Vagina (tissue), 2 donors: ENCODE measurements at regions not wholly inside any gene's neighbourhood (a gene's known extent, or its start where the extent isn't known, plus 50 kb on each side); places are given as distances from the start of the nearest gene placed in this dataset.

Source experiments
- DNase-seq, 2 donors: peaks; one replicate each; pipeline ENCODE4 v3.0.0-alpha.2; 2017; ENCODE audit errors: extremely low spot score in 2 of 2
- H3K27ac ChIP-seq: fragments of 200-600 bp; sonication (generic); one replicate; pipeline ENCODE4 v1.5.1; 2019
- H3K27me3 ChIP-seq: fragments of 200-600 bp; sonication (generic); one replicate; pipeline ENCODE4 v1.5.1; 2019
- H3K36me3 ChIP-seq, 2 donors: fragments of 200-600 bp; sonication (generic); one replicate each; pipeline ENCODE4 v1.5.1; 2017 to 2019
- H3K4me1 ChIP-seq: fragments of 200-600 bp; sonication (generic); one replicate; pipeline ENCODE4 v1.5.1; 2019
- H3K4me3 ChIP-seq, 2 donors: fragments of 200-600 bp; sonication (generic); 1 replicate in 1 of 2; 2 replicates in 1 of 2; pipeline ENCODE4 v1.5.1; 2016 to 2019
- H3K9me3 ChIP-seq: fragments of 200-600 bp; sonication (generic); one replicate; pipeline ENCODE4 v1.5.1; 2019
- CTCF ChIP-seq, 3 experiments: fragments of 450-650 bp in 2 of 3; fragments of 200-600 bp in 1 of 3; sonication (generic) in 1 of 3; IDR thresholded peaks; one replicate each; pipeline ENCODE4 v1.5.1; 2017 to 2019; ENCODE audit warnings: antibody characterized with exemption in 3 of 3, mild to moderate bottlenecking in 2 of 3, moderate library complexity in 2 of 3
- POLR2A ChIP-seq, 2 donors: fragments of 450-650 bp; IDR thresholded peaks; one replicate each; pipeline ENCODE4 v1.6.1; 2017; ENCODE audit warnings: antibody characterized with exemption in 2 of 2, mild to moderate bottlenecking in 2 of 2, moderate library complexity in 2 of 2
- POLR2AphosphoS5 ChIP-seq, 2 donors: sonication (generic); formaldehyde crosslinking; IDR thresholded peaks; one replicate each; pipeline ENCODE4 v1.9.0; 2017; ENCODE audit warnings: antibody characterized with exemption in 2 of 2, mild to moderate bottlenecking in 2 of 2, low read depth in 1 of 2; ENCODE audit not compliant: insufficient read depth in 1 of 2
- intact Hi-C: fragments of 100-400 bp; cut with DNase I; formaldehyde crosslinking; loops from one replicate; pipeline ENCODE4 v1.15.1; 2023

DNA sequence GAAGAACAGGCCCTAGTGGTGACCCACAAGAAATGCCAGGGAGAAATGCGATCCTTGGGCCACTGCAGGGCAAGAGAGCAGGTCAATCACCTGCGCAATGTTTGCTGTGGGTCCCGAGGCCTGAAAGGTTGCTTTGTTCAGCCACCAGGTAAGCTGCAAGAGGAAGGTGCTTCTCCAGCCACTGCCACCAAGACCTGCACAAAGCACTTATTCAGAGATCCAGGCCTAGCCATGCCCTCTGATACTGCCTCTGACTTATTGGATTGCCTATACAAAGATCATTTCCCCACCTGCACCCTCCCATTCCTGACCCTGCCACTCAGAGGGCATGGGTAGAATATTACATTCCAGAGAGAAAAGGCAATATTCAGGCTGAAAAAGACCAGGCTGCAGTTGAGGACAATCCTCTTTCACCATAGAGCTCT lies 349.4 kb upstream of the NFIA start:
- Histone ChIP-seq H3K27ac (no peak overlapping the region), H3K4me1 (no peaks in the 10 kb centered on the region), H3K36me3 (no peaks in the 10 kb centered on the region), H3K4me3 (no peak overlapping the region), H3K9me3 (no peaks in the 10 kb centered on the region), H3K27me3 (no peaks in the 10 kb centered on the region)
- intact Hi-C loops, result no loop called here
- no peak for DNase-seq
- TF ChIP-seq POLR2A (IDR thresholded peaks at IDR 0.05) (no peak), POLR2AphosphoS5 (IDR thresholded peaks at IDR 0.05; ENCODE audit: insufficient read depth in 1 of 2, low read depth in 1 of 2) (no peak), CTCF (IDR thresholded peaks at IDR 0.05) (no peak)

GRCh38 chr1:60731321-60731720 lies 351.0 kb upstream of the NFIA start:
- no peak overlapping the region for H3K4me3 ChIP-seq
- no peaks in the 10 kb centered on the region for H3K4me1 ChIP-seq
- H3K36me3 ChIP-seq, result no peaks in the 10 kb centered on the region
- no peak overlapping the region for H3K27ac ChIP-seq
- intact Hi-C loops, result no loop called here
- TF ChIP-seq POLR2AphosphoS5 (IDR thresholded peaks at IDR 0.05; ENCODE audit: insufficient read depth in 1 of 2, low read depth in 1 of 2), result no peak
- no peak for TF ChIP-seq POLR2A (IDR thresholded peaks at IDR 0.05)
- TF ChIP-seq CTCF (IDR thresholded peaks at IDR 0.05), result no peak
- H3K9me3 ChIP-seq, result no peaks in the 10 kb centered on the region
- no peaks in the 10 kb centered on the region for H3K27me3 ChIP-seq
- no peak for DNase-seq

DNA sequence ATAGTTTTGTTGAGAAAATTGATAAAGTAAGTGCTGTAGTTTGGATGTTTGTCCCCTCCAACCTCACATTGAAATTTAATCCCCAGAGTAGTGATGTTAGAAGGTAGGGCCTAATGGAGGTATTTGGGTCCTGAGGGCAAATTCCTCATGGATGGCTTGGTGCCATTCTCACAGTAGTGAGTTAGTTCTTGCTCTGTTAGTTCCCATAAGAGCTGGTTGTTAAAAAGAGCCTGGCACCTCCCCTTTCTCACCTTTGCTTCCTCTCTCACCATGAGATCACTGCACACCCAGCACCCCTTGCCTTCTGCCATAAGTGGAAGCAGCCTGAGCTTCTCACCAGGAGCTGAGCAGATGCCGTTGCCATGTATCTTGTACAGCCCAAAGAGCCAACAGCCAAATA lies 354.8 kb upstream of the NFIA start:
- DNase-seq, result no peak
- H3K27me3 ChIP-seq, result no peaks in the 10 kb centered on the region

GRCh38 chr1:60716472-60716871 lies 365.9 kb upstream of the NFIA start:
- no peaks in the 10 kb centered on the region for H3K27me3 ChIP-seq
- H3K9me3 ChIP-seq, result no peaks in the 10 kb centered on the region
- TF ChIP-seq POLR2AphosphoS5 (IDR thresholded peaks at IDR 0.05; ENCODE audit: insufficient read depth in 1 of 2, low read depth in 1 of 2) (no peak), CTCF (IDR thresholded peaks at IDR 0.05) (no peak), POLR2A (IDR thresholded peaks at IDR 0.05) (no peak)
- no peak for DNase-seq
- no peaks in the 10 kb centered on the region for H3K4me1 ChIP-seq
- H3K4me3 ChIP-seq, result no peak overlapping the region
- no peak overlapping the region for H3K27ac ChIP-seq
- H3K36me3 ChIP-seq, result no peaks in the 10 kb centered on the region
- intact Hi-C loops, result no loop called here

More for the DNA sequence above, 354.8 kb upstream of the NFIA start:
- TF ChIP-seq POLR2AphosphoS5 (IDR thresholded peaks at IDR 0.05; ENCODE audit: insufficient read depth in 1 of 2, low read depth in 1 of 2) (no peak), CTCF (IDR thresholded peaks at IDR 0.05) (no peak), POLR2A (IDR thresholded peaks at IDR 0.05) (no peak)
- Histone ChIP-seq H3K4me3 (no peak overlapping the region), H3K9me3 (no peaks in the 10 kb centered on the region), H3K36me3 (no peaks in the 10 kb centered on the region), H3K4me1 (no peaks in the 10 kb centered on the region), H3K27ac (no peak overlapping the region)
- intact Hi-C loops, result no loop called here

DNA sequence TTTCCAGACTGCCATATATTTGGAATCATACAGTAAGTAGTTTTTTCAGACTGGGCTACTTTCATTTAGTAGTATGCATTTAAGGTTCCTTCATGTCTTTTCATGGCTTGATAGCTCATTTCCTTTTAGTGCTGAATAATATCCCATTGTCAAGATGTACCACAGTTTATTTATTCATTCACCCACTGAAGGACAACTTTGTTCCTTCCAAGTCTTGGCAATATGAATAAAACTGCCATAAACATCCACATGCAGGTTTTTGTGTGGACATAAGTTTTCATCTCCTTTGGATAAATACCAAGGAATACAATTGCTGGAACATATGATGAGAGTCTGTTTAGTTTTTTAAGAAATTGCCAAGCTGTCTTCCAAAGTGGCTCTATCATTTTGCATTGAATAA lies 366.4 kb upstream of the NFIA start:
- DNase-seq, result no peak
- Histone ChIP-seq H3K9me3 (no peaks in the 10 kb centered on the region), H3K36me3 (no peaks in the 10 kb centered on the region), H3K27me3 (no peaks in the 10 kb centered on the region), H3K4me1 (no peaks in the 10 kb centered on the region), H3K4me3 (no peak overlapping the region), H3K27ac (no peak overlapping the region)
- intact Hi-C loops, result no loop called here
- TF ChIP-seq POLR2AphosphoS5 (IDR thresholded peaks at IDR 0.05; ENCODE audit: insufficient read depth in 1 of 2, low read depth in 1 of 2) (no peak), POLR2A (IDR thresholded peaks at IDR 0.05) (no peak), CTCF (IDR thresholded peaks at IDR 0.05) (no peak)
